ENCODE measurements at regions not wholly inside any gene's neighbourhood (a gene's known extent, or its start where the extent isn't known, plus 50 kb on each side); places are given as distances from the start of the nearest gene placed in this dataset.

DNA sequence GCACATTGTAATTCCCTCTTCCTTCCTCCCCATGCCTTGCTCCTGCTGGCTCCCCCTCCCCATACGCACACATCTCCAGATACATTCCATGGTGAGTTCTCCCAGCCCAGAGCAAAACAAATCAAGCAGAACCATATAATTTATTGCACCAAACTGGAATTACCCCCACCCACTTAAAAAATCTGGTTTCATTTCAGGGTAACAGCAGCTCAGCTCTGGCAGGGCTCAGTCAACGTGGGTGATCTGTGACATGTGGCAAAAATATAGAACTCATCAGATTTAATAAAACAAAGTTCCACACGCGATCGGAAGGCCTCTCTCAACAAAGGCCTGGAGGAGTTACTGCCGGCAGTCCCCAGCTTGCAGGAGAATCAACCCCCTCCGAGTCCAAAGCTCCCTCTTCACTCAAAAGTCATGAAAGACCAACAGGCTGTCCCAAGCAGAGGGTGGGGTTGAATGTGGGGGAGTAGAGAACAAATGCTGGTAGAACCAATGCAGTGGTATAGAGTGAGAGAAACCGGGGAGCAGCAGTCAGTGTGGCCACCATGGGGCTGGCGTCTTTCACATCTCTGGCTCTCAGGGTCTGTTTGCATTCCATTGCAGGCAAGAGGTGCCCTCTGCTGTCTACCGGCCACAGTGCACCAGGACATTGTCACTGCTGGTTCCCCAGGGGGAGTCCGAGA lies 323.3 kb upstream of the NT5E start (continued):
- TF ChIP-seq, protein P1, sequence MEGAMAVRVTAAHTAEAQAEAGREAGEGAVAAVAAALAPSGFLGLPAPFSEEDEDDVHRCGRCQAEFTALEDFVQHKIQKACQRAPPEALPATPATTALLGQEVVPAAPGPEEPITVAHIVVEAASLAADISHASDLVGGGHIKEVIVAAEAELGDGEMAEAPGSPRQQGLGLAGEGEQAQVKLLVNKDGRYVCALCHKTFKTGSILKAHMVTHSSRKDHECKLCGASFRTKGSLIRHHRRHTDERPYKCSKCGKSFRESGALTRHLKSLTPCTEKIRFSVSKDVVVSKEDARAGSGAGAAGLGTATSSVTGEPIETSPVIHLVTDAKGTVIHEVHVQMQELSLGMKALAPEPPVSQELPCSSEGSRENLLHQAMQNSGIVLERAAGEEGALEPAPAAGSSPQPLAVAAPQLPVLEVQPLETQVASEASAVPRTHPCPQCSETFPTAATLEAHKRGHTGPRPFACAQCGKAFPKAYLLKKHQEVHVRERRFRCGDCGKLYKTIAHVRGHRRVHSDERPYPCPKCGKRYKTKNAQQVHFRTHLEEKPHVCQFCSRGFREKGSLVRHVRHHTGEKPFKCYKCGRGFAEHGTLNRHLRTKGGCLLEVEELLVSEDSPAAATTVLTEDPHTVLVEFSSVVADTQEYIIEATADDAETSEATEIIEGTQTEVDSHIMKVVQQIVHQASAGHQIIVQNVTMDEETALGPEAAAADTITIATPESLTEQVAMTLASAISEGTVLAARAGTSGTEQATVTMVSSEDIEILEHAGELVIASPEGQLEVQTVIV (CRISPR knock-in tag; IDR thresholded peaks at IDR 0.05; ENCODE audit: borderline replicate concordance), result no peak
- TF ChIP-seq, protein P2, sequence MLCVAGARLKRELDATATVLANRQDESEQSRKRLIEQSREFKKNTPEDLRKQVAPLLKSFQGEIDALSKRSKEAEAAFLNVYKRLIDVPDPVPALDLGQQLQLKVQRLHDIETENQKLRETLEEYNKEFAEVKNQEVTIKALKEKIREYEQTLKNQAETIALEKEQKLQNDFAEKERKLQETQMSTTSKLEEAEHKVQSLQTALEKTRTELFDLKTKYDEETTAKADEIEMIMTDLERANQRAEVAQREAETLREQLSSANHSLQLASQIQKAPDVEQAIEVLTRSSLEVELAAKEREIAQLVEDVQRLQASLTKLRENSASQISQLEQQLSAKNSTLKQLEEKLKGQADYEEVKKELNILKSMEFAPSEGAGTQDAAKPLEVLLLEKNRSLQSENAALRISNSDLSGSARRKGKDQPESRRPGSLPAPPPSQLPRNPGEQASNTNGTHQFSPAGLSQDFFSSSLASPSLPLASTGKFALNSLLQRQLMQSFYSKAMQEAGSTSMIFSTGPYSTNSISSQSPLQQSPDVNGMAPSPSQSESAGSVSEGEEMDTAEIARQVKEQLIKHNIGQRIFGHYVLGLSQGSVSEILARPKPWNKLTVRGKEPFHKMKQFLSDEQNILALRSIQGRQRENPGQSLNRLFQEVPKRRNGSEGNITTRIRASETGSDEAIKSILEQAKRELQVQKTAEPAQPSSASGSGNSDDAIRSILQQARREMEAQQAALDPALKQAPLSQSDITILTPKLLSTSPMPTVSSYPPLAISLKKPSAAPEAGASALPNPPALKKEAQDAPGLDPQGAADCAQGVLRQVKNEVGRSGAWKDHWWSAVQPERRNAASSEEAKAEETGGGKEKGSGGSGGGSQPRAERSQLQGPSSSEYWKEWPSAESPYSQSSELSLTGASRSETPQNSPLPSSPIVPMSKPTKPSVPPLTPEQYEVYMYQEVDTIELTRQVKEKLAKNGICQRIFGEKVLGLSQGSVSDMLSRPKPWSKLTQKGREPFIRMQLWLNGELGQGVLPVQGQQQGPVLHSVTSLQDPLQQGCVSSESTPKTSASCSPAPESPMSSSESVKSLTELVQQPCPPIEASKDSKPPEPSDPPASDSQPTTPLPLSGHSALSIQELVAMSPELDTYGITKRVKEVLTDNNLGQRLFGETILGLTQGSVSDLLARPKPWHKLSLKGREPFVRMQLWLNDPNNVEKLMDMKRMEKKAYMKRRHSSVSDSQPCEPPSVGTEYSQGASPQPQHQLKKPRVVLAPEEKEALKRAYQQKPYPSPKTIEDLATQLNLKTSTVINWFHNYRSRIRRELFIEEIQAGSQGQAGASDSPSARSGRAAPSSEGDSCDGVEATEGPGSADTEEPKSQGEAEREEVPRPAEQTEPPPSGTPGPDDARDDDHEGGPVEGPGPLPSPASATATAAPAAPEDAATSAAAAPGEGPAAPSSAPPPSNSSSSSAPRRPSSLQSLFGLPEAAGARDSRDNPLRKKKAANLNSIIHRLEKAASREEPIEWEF (CRISPR knock-in tag; IDR thresholded peaks at IDR 0.05), result no peak
- no peak for TF ChIP-seq ZNF282 (CRISPR knock-in tag; IDR thresholded peaks at IDR 0.05)
- TF ChIP-seq ZNF224 (CRISPR knock-in tag; IDR thresholded peaks at IDR 0.05), result no peak
- TF ChIP-seq, protein P3, sequence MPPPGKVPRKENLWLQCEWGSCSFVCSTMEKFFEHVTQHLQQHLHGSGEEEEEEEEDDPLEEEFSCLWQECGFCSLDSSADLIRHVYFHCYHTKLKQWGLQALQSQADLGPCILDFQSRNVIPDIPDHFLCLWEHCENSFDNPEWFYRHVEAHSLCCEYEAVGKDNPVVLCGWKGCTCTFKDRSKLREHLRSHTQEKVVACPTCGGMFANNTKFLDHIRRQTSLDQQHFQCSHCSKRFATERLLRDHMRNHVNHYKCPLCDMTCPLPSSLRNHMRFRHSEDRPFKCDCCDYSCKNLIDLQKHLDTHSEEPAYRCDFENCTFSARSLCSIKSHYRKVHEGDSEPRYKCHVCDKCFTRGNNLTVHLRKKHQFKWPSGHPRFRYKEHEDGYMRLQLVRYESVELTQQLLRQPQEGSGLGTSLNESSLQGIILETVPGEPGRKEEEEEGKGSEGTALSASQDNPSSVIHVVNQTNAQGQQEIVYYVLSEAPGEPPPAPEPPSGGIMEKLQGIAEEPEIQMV (tag; conservative IDR thresholded peaks at IDR 0.05; ENCODE audit: low read depth), result no peak
- no peak for TF ChIP-seq MCM5 (IDR thresholded peaks at IDR 0.05; ENCODE audit: low read depth)
- TF ChIP-seq L3MBTL2 (IDR thresholded peaks at IDR 0.05), result peak; percentile 39; the same call in 1 of the 2 replicates
- TF ChIP-seq RFX7 (CRISPR knock-in tag; IDR thresholded peaks at IDR 0.05), result no peak
- TF ChIP-seq STAT5B (CRISPR knock-in tag; IDR thresholded peaks at IDR 0.05), result no peak
- no peak for TF ChIP-seq NFIC (IDR thresholded peaks at IDR 0.05)
- peak; percentile 24; the same call in 1 of the 2 replicates for TF ChIP-seq MTA3 (IDR thresholded peaks at IDR 0.05; ENCODE audit: borderline replicate concordance)
- TF ChIP-seq FOXJ2 (tag; IDR thresholded peaks at IDR 0.05), result no peak
- no peak for TF ChIP-seq GTF2A2 (tag; IDR thresholded peaks at IDR 0.05)
- no peak for TF ChIP-seq DACH1 (IDR thresholded peaks at IDR 0.05; ENCODE audit: partially characterized antibody)

All from K562 (cell line).